ENCODE measurements at regions not wholly inside any gene's neighbourhood (a gene's known extent, or its start where the extent isn't known, plus 50 kb on each side); places are given as distances from the start of the nearest gene placed in this dataset.

GRCh38 chr10:130333185-130333584 lies 197.0 kb downstream of the GLRX3 start:
- no peak for DNase-seq (ENCODE audit: low read depth, low spot score)
- no peak for FAIRE-seq

GRCh38 chr10:130335336-130335735 lies 199.1 kb downstream of the GLRX3 start:
- H3K9me3 ChIP-seq (ENCODE audit: control insufficient read depth, low read depth, low read length), result peaks cover 9% of the 10 kb centered on the region
- no peak for TF ChIP-seq CTCF (optimal IDR thresholded peaks at IDR 0.05 in 1 of 3, IDR thresholded peaks at IDR 0.05 in 1 of 3, conservative IDR thresholded peaks at IDR 0.05 in 1 of 3; ENCODE audit: extremely low read depth in 1 of 3, insufficient read depth in 2 of 3, low read length in 3 of 3)
- no peak for TF ChIP-seq EZH2 (IDR thresholded peaks at IDR 0.05; ENCODE audit: low read length)
- dilution Hi-C loops (cut with MboI; ENCODE audit: extremely low pct_ligation_motif_present, low sequenced_read_pairs), result no loop called here

More at GRCh38 chr10:130333185-130333584, 197.0 kb downstream of the GLRX3 start:
- Histone ChIP-seq H3K27ac (ENCODE audit: control insufficient read depth, insufficient read depth, low read length) (no peak overlapping the region), H3K4me1 (ENCODE audit: control insufficient read depth, extremely low read depth, insufficient read depth, low read length) (no peaks in the 10 kb centered on the region), H3K9ac (ENCODE audit: control insufficient read depth, extremely low read depth, insufficient read depth, low read length) (no peak overlapping the region), H3K27me3 (ENCODE audit: control insufficient read depth, extremely low read depth, insufficient read depth, low read length) (no peaks in the 10 kb centered on the region), H3K4me3 (ENCODE audit: control insufficient read depth in 2 of 3, extremely low read depth in 1 of 3, insufficient read depth in 2 of 3, low read depth in 1 of 3, low read length in 3 of 3) (no peak overlapping the region), H3K9me3 (ENCODE audit: control insufficient read depth, low read depth, low read length) (peaks cover 6% of the 10 kb centered on the region), H3K79me2 (ENCODE audit: control insufficient read depth, insufficient read depth, low read length) (no peaks in the 10 kb centered on the region), H4K20me1 (ENCODE audit: control insufficient read depth, extremely low read depth, insufficient read depth, low read length) (no peaks in the 10 kb centered on the region), H2AFZ (ENCODE audit: control insufficient read depth, low read length) (no peak overlapping the region), H3K36me3 (ENCODE audit: control insufficient read depth in 2 of 2, extremely low read depth in 1 of 2, insufficient read depth in 2 of 2, low read length in 2 of 2) (no peaks in the 10 kb centered on the region), H3K9me1 (ENCODE audit: control insufficient read depth, extremely low read depth, insufficient read depth, low read length) (no peaks in the 10 kb centered on the region), H3K4me2 (ENCODE audit: control insufficient read depth, extremely low read depth, insufficient read depth, low read depth, low read length) (no peak overlapping the region)
- dilution Hi-C loops (cut with MboI; ENCODE audit: extremely low pct_ligation_motif_present, low sequenced_read_pairs), result no loop called here
- TF ChIP-seq CTCF (optimal IDR thresholded peaks at IDR 0.05 in 1 of 3, IDR thresholded peaks at IDR 0.05 in 1 of 3, conservative IDR thresholded peaks at IDR 0.05 in 1 of 3; ENCODE audit: extremely low read depth in 1 of 3, insufficient read depth in 2 of 3, low read length in 3 of 3) (no peak), EZH2 (IDR thresholded peaks at IDR 0.05; ENCODE audit: low read length) (no peak)

More at GRCh38 chr10:130335336-130335735, 199.1 kb downstream of the GLRX3 start:
- Histone ChIP-seq H3K36me3 (ENCODE audit: control insufficient read depth in 2 of 2, extremely low read depth in 1 of 2, insufficient read depth in 2 of 2, low read length in 2 of 2) (no peaks in the 10 kb centered on the region), H3K27ac (ENCODE audit: control insufficient read depth, insufficient read depth, low read length) (no peak overlapping the region), H3K27me3 (ENCODE audit: control insufficient read depth, extremely low read depth, insufficient read depth, low read length) (no peaks in the 10 kb centered on the region), H3K4me1 (ENCODE audit: control insufficient read depth, extremely low read depth, insufficient read depth, low read length) (no peaks in the 10 kb centered on the region), H3K79me2 (ENCODE audit: control insufficient read depth, insufficient read depth, low read length) (no peaks in the 10 kb centered on the region), H3K4me3 (ENCODE audit: control insufficient read depth in 2 of 3, extremely low read depth in 1 of 3, insufficient read depth in 2 of 3, low read depth in 1 of 3, low read length in 3 of 3) (no peak overlapping the region), H3K9ac (ENCODE audit: control insufficient read depth, extremely low read depth, insufficient read depth, low read length) (no peak overlapping the region), H3K9me1 (ENCODE audit: control insufficient read depth, extremely low read depth, insufficient read depth, low read length) (no peaks in the 10 kb centered on the region), H2AFZ (ENCODE audit: control insufficient read depth, low read length) (no peak overlapping the region), H3K4me2 (ENCODE audit: control insufficient read depth, extremely low read depth, insufficient read depth, low read depth, low read length) (no peak overlapping the region), H4K20me1 (ENCODE audit: control insufficient read depth, extremely low read depth, insufficient read depth, low read length) (no peaks in the 10 kb centered on the region)
- DNase-seq (ENCODE audit: low read depth, low spot score) (no peak), FAIRE-seq (no peak)
